IMR-90 (cell line): ENCODE measurements at regions not wholly inside any gene's neighbourhood (a gene's known extent, or its start where the extent isn't known, plus 50 kb on each side); places are given as distances from the start of the nearest gene placed in this dataset.

Source experiments
- ATAC-seq: fragments of 200-7000 bp; cut with Tn5 transposase; 2 replicates; pipeline ENCODE4 v1.9.1; 2020; ENCODE audit warnings: low read depth, mild to moderate bottlenecking, moderate library complexity
- BruUV-seq: library from RNA; stranded (reverse); fragments of 400-500 nt; replicated peaks from 2 replicates; lab custom pipeline; 2021; lab: Mats Ljungman, UMichigan
- CTCF ChIA-PET: fragments of 300-600 bp; formaldehyde crosslinking; extraction: SDS; loops from one replicate; lab custom pipeline; 2021; ENCODE audit warnings: antibody characterized with exemption; lab: Yijun Ruan, JAX
- POLR2A ChIA-PET: fragments of 300-600 bp; sonication (Branson Sonifier 250); formaldehyde crosslinking; loops from one replicate; lab custom pipeline; 2022; ENCODE audit warnings: antibody characterized with exemption; ENCODE audit not compliant: unreplicated experiment; lab: Charles Lee
- DNase-seq: peaks from one replicate; pipeline ENCODE4 v3.0.0; 2013
- H2AFZ ChIP-seq: replicated peaks from 2 replicates; pipeline ENCODE3; 2013; ENCODE audit warnings: low read length, mild to moderate bottlenecking; ENCODE audit not compliant: poor library complexity
- H2AK5ac ChIP-seq: 2 replicates; pipeline ENCODE4 v1.6.1; 2013; ENCODE audit warnings: low read depth, low read length, inconsistent platforms
- H2AK9ac ChIP-seq: replicated peaks from 2 replicates; pipeline ENCODE3; 2013; ENCODE audit warnings: mild to moderate bottlenecking, low read depth, low read length, moderate library complexity; ENCODE audit not compliant: poor library complexity
- H2BK120ac ChIP-seq: 2 replicates; pipeline ENCODE4 v1.6.1; 2013; ENCODE audit warnings: low read depth, low read length, inconsistent platforms
- H2BK15ac ChIP-seq: 3 replicates; pipeline ENCODE4 v1.6.1; 2013; ENCODE audit warnings: low read depth, low read length, inconsistent platforms
- H2BK20ac ChIP-seq: 2 replicates; pipeline ENCODE4 v1.6.1; 2013; ENCODE audit warnings: low read depth, mild to moderate bottlenecking, inconsistent platforms, low read length, moderate library complexity
- H2BK5ac ChIP-seq: 2 replicates; pipeline ENCODE4 v1.6.1; 2013; ENCODE audit warnings: mild to moderate bottlenecking, low read depth, low read length, inconsistent platforms; ENCODE audit not compliant: poor library complexity, severe bottlenecking
- H3K14ac ChIP-seq: replicated peaks from 2 replicates; pipeline ENCODE4 v1.6.1; 2013; ENCODE audit warnings: low read depth, low read length, inconsistent platforms
- H3K18ac ChIP-seq: 2 replicates; pipeline ENCODE4 v1.6.1; 2013; ENCODE audit warnings: low read depth, low read length, control low read depth
- H3K23ac ChIP-seq: 2 replicates; pipeline ENCODE4 v1.6.1; 2013; ENCODE audit warnings: low read depth, low read length, inconsistent platforms
- H3K27ac ChIP-seq: 2 replicates; pipeline ENCODE4 v1.5.1; 2013; ENCODE audit warnings: mild to moderate bottlenecking, control low read depth, low read length; ENCODE audit not compliant: insufficient read depth
- H3K27me3 ChIP-seq: 2 replicates; pipeline ENCODE4 v1.6.1; 2013; ENCODE audit warnings: low read length; ENCODE audit not compliant: control insufficient read depth, insufficient read depth
- H3K36me3 ChIP-seq: 2 replicates; pipeline ENCODE4 v1.6.1; 2013; ENCODE audit warnings: low read length, mixed read lengths; ENCODE audit not compliant: control insufficient read depth, insufficient read depth
- H3K4ac ChIP-seq: 2 replicates; pipeline ENCODE4 v1.6.1; 2013; ENCODE audit warnings: low read depth, low read length, inconsistent platforms
- H3K4me1 ChIP-seq: 2 replicates; pipeline ENCODE4 v1.6.1; 2013; ENCODE audit warnings: low read length, mixed read lengths; ENCODE audit not compliant: control insufficient read depth, insufficient read depth
- H3K4me2 ChIP-seq: 2 replicates; pipeline ENCODE4 v1.6.1; 2013; ENCODE audit warnings: low read depth, mild to moderate bottlenecking, control low read depth, low read length, moderate library complexity
- H3K4me3 ChIP-seq: 2 replicates; pipeline ENCODE4 v1.5.1; 2013; ENCODE audit warnings: low read depth, mild to moderate bottlenecking, control low read depth, low read length, moderate library complexity; ENCODE audit not compliant: insufficient read depth
- H3K56ac ChIP-seq: 2 replicates; pipeline ENCODE4 v1.6.1; 2013; ENCODE audit warnings: low read length, inconsistent platforms; ENCODE audit not compliant: insufficient read depth; ENCODE audit errors: extremely low read depth
- H3K79me1 ChIP-seq, 2 experiments: 2 replicates each; pipeline ENCODE4 v1.6.1; 2013; ENCODE audit warnings: low read length in 2 of 2, inconsistent platforms in 1 of 2, low read depth in 1 of 2
- H3K9ac ChIP-seq: 2 replicates; pipeline ENCODE4 v1.6.1; 2013; ENCODE audit warnings: low read depth, low read length, control low read depth
- H3K9me1 ChIP-seq: 2 replicates; pipeline ENCODE4 v1.6.1; 2013; ENCODE audit warnings: low read length, inconsistent platforms; ENCODE audit not compliant: insufficient read depth
- H3K9me3 ChIP-seq: 2 replicates; pipeline ENCODE4 v1.6.1; 2013; ENCODE audit warnings: low read length; ENCODE audit not compliant: control insufficient read depth, insufficient read depth
- H4K20me1 ChIP-seq: 2 replicates; pipeline ENCODE4 v1.6.1; 2013; ENCODE audit warnings: low read length, inconsistent platforms; ENCODE audit not compliant: insufficient read depth
- H4K5ac ChIP-seq: 2 replicates; pipeline ENCODE4 v1.6.1; 2013; ENCODE audit warnings: mild to moderate bottlenecking, low read depth, low read length, control low read depth
- H4K8ac ChIP-seq, 2 experiments: 2 replicates each; pipeline ENCODE4 v1.6.1; 2013; ENCODE audit warnings: low read depth in 2 of 2, low read length in 2 of 2, control low read depth in 1 of 2, inconsistent platforms in 1 of 2
- H4K91ac ChIP-seq: 2 replicates; pipeline ENCODE4 v1.6.1; 2013; ENCODE audit warnings: low read depth, low read length, inconsistent platforms; ENCODE audit not compliant: insufficient read depth
- BHLHE40 ChIP-seq: fragments of 150-350 bp; IDR thresholded peaks from 2 replicates; pipeline ENCODE4 v1.6.1; 2016; ENCODE audit warnings: mild to moderate bottlenecking, low read depth, low read length
- CEBPB ChIP-seq: IDR thresholded peaks from 2 replicates; pipeline ENCODE4 v1.6.1; 2012; ENCODE audit warnings: low read depth, low read length, improper control_type of control experiment
- CHD1 ChIP-seq: IDR thresholded peaks from 2 replicates; pipeline ENCODE4 v1.6.1; 2012; ENCODE audit warnings: low read depth, low read length, improper control_type of control experiment
- ELK1 ChIP-seq: fragments of 150-350 bp; IDR thresholded peaks from 2 replicates; pipeline ENCODE4 v1.6.1; 2016; ENCODE audit warnings: low read depth, mild to moderate bottlenecking, low read length, moderate library complexity, borderline replicate concordance
- FOS ChIP-seq: fragments of 150-350 bp; IDR thresholded peaks from 2 replicates; pipeline ENCODE4 v1.6.1; 2016; ENCODE audit warnings: low read depth, low read length
- MAFK ChIP-seq: IDR thresholded peaks from 2 replicates; pipeline ENCODE4 v1.6.1; 2012; ENCODE audit warnings: low read depth, low read length, improper control_type of control experiment
- MAZ ChIP-seq: IDR thresholded peaks from 2 replicates; pipeline ENCODE4 v1.6.1; 2012; ENCODE audit warnings: low read depth, mild to moderate bottlenecking, low read length, improper control_type of control experiment, moderate library complexity, borderline replicate concordance
- MXI1 ChIP-seq: IDR thresholded peaks from 2 replicates; pipeline ENCODE4 v1.6.1; 2012; ENCODE audit warnings: low read depth, mild to moderate bottlenecking, low read length, moderate library complexity, borderline replicate concordance
- NFE2L2 ChIP-seq: fragments of 150-350 bp; IDR thresholded peaks from 2 replicates; pipeline ENCODE4 v1.6.1; 2016; ENCODE audit warnings: low read depth, mild to moderate bottlenecking, low read length
- POLR2A ChIP-seq: IDR thresholded peaks from 2 replicates; pipeline ENCODE4 v1.6.1; 2012; ENCODE audit warnings: mild to moderate bottlenecking, low read depth, low read length
- RAD21 ChIP-seq: IDR thresholded peaks from 2 replicates; pipeline ENCODE4 v1.6.1; 2012; ENCODE audit warnings: low read length, improper control_type of control experiment
- RCOR1 ChIP-seq: IDR thresholded peaks from 2 replicates; pipeline ENCODE4 v1.6.1; 2012; ENCODE audit warnings: mild to moderate bottlenecking, low read length, improper control_type of control experiment; ENCODE audit not compliant: insufficient replicate concordance
- RFX5 ChIP-seq: IDR thresholded peaks from 2 replicates; pipeline ENCODE4 v1.8.0; 2012; ENCODE audit warnings: low read depth, mild to moderate bottlenecking, low read length, moderate library complexity
- SMC3 ChIP-seq: fragments of 150-350 bp; IDR thresholded peaks from 2 replicates; pipeline ENCODE4 v1.6.1; 2016; ENCODE audit warnings: low read depth, mild to moderate bottlenecking, antibody characterized with exemption, low read length, moderate library complexity
- USF2 ChIP-seq: fragments of 150-350 bp; IDR thresholded peaks from 2 replicates; pipeline ENCODE4 v1.6.1; 2017; ENCODE audit warnings: mild to moderate bottlenecking, antibody characterized with exemption, low read length, low read depth
- WGBS, 2 experiments: methylation state at CpG; one replicate each; pipeline versions ENCODE4 v1.1.5 to v1.1.7; 2013; ENCODE audit warnings: missing lambda C conversion rate in 2 of 2; ENCODE audit not compliant: insufficient read length in 1 of 2; ENCODE audit errors: extremely low coverage in 2 of 2; 5-methylcytosine and 5-hydroxymethylcytosine counted together
- dilution Hi-C: fragments of 300-500 bp; cut with HindIII; formaldehyde crosslinking; loops from one replicate; pipeline ENCODE4 v1.14.3; 2018; ENCODE audit warnings: low sequenced_read_pairs; ENCODE audit not compliant: unreplicated experiment
- in situ Hi-C: fragments of 300-500 bp; cut with MboI; formaldehyde crosslinking; loops from 3 replicates; pipeline ENCODE4 v1.14.3; 2019; ENCODE audit warnings: low sequenced_read_pairs, inconsistent platforms, mixed read lengths
- intact Hi-C: fragments of 100-400 bp; cut with micrococcal nuclease; formaldehyde crosslinking; loops from 2 replicates; pipeline ENCODE4 v1.10.0; 2022
- TF ChIP-seq, protein P1 (sequence below): conservative IDR thresholded peaks from 2 replicates; pipeline ENCODE4 v1.5.1; 2012; ENCODE audit warnings: mild to moderate bottlenecking, low read depth, low read length, improper control_type of control experiment

- Histone ChIP-seq H4K8ac (no peak overlapping the region), H3K36me3 (no peaks in the 10 kb centered on the region), H3K4me3 (no peak overlapping the region), H2AK9ac (no peak overlapping the region), H3K9me1 (no peaks in the 10 kb centered on the region), H3K23ac (no peak overlapping the region), H3K18ac (no peak overlapping the region), H3K79me1 (no peaks in the 10 kb centered on the region), H3K27ac (no peak overlapping the region), H4K5ac (no peak overlapping the region), H3K4me2 (no peak overlapping the region), H2BK5ac (no peak overlapping the region), H3K56ac (no peak overlapping the region), H3K9me3 (no peaks in the 10 kb centered on the region), H3K4me1 (no peaks in the 10 kb centered on the region), H2AFZ (no peak overlapping the region), H4K91ac (no peak overlapping the region), H2AK5ac (no peak overlapping the region), H2BK120ac (no peak overlapping the region), H4K20me1 (no peaks in the 10 kb centered on the region), H3K27me3 (peaks cover 4% of the 10 kb centered on the region; the same call in 1 of the 2 replicates), H2BK20ac (no peak overlapping the region), H3K14ac (no peak overlapping the region), H3K9ac (no peak overlapping the region), H2BK15ac (no peak overlapping the region), H3K4ac (no peak overlapping the region)
- ATAC-seq (no peak), DNase-seq (no peak)
- BruUV-seq = no TSS peak
- dilution Hi-C loops = no loop called here
- TF ChIP-seq MXI1 (no peak), CHD1 (no peak), RFX5 (no peak), POLR2A (no peak), RAD21 (no peak), BHLHE40 (no peak), ELK1 (no peak), SMC3 (no peak), MAZ (no peak), CEBPB (no peak), MAFK (no peak), RCOR1 (no peak), FOS (no peak), NFE2L2 (no peak), USF2 (no peak)
- TF ChIP-seq, protein P1, sequence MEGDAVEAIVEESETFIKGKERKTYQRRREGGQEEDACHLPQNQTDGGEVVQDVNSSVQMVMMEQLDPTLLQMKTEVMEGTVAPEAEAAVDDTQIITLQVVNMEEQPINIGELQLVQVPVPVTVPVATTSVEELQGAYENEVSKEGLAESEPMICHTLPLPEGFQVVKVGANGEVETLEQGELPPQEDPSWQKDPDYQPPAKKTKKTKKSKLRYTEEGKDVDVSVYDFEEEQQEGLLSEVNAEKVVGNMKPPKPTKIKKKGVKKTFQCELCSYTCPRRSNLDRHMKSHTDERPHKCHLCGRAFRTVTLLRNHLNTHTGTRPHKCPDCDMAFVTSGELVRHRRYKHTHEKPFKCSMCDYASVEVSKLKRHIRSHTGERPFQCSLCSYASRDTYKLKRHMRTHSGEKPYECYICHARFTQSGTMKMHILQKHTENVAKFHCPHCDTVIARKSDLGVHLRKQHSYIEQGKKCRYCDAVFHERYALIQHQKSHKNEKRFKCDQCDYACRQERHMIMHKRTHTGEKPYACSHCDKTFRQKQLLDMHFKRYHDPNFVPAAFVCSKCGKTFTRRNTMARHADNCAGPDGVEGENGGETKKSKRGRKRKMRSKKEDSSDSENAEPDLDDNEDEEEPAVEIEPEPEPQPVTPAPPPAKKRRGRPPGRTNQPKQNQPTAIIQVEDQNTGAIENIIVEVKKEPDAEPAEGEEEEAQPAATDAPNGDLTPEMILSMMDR = no peak
- in situ Hi-C loops = no loop called here
- POLR2A ChIA-PET = no interaction called here
- CTCF ChIA-PET = interaction anchor here (0.7 to 1.0 kb wide), 2 partner anchors 9 to 1950 kb away, joined by 4 to 5 read pairs; no protein-coding TSS in a partner anchor
- intact Hi-C loops = no loop called here
- no CpG with 5 or more reads among the region's 2 CpGs for WGBS, 2 experiments
Observed at GRCh38 chr12:31899109-31899508, 60.1 kb upstream of the RESF1 start.
